AG04450 (cell line): ENCODE measurements at regions not wholly inside any gene's neighbourhood (a gene's known extent, or its start where the extent isn't known, plus 50 kb on each side); places are given as distances from the start of the nearest gene placed in this dataset.

Experiments
- CTCF ChIA-PET: fragments of 300-600, 350-600 bp; formaldehyde crosslinking; extraction: SDS; loops from one replicate; lab custom pipeline; 2022; ENCODE audit warnings: antibody characterized with exemption, inconsistent platforms; lab: Charles Lee
- POLR2A ChIA-PET: fragments of 350-600 bp; formaldehyde crosslinking; extraction: SDS; loops from one replicate; lab custom pipeline; 2021; ENCODE audit warnings: antibody characterized with exemption, inconsistent platforms; lab: Yijun Ruan, JAX
- DNase-seq: peaks from one replicate; pipeline ENCODE4 v3.0.0-alpha.2; 2011; ENCODE audit warnings: low read depth, low spot score
- H3K27ac ChIP-seq: one replicate; pipeline ENCODE4 v1.5.1; 2012; ENCODE audit warnings: low read depth, low read length, control low read depth
- H3K27me3 ChIP-seq: one replicate; pipeline ENCODE4 v1.6.0; 2012; ENCODE audit warnings: low read length; ENCODE audit not compliant: control insufficient read depth, insufficient read depth
- H3K4me3 ChIP-seq: 2 replicates; pipeline ENCODE4 v1.5.1; 2011; ENCODE audit warnings: mild to moderate bottlenecking, low read depth, low read length, control low read depth
- H3K9me3 ChIP-seq: 2 replicates; pipeline ENCODE4 v1.5.1; 2012; ENCODE audit warnings: low read length; ENCODE audit not compliant: control insufficient read depth, insufficient read depth
- CTCF ChIP-seq: IDR thresholded peaks from 2 replicates; pipeline ENCODE4 v1.5.1; 2011; ENCODE audit warnings: low read depth, low read length, control low read depth, inconsistent platforms

GRCh38 chr7:27351786-27352185 is 109.2 kb downstream of the EVX1 start:
- POLR2A ChIA-PET = no interaction called here
- CTCF ChIA-PET = no interaction called here
- H3K9me3 ChIP-seq = no peaks in the 10 kb centered on the region
- H3K27me3 ChIP-seq = peaks cover 19% of the 10 kb centered on the region
- H3K27ac ChIP-seq = no peak overlapping the region
- no peak for TF ChIP-seq CTCF
- H3K4me3 ChIP-seq = no peak overlapping the region
- DNase-seq = no peak

GRCh38 chr7:27359181-27360125 is 116.9 kb downstream of the EVX1 start:
- Histone ChIP-seq H3K27ac (no peak overlapping the region), H3K4me3 (no peak overlapping the region), H3K27me3 (peaks cover 21% of the 10 kb centered on the region), H3K9me3 (no peaks in the 10 kb centered on the region)
- ChIA-PET POLR2A (no interaction called here), CTCF (no interaction called here)
- no peak for TF ChIP-seq CTCF
- no peak for DNase-seq

- no peak for TF ChIP-seq CTCF
- H3K9me3 ChIP-seq = no peaks in the 10 kb centered on the region
- CTCF ChIA-PET = interaction anchor here (1.7 kb wide), 1 partner anchor 152 kb away, joined by 6 read pairs; no protein-coding TSS in a partner anchor
- no peak overlapping the region for H3K4me3 ChIP-seq
- no peak overlapping the region for H3K27ac ChIP-seq
- no peak for DNase-seq
- peaks cover 24% of the 10 kb centered on the region for H3K27me3 ChIP-seq
- POLR2A ChIA-PET = no interaction called here
Observed at GRCh38 chr7:27361522-27361921, 118.9 kb downstream of the EVX1 start.

- POLR2A ChIA-PET = no interaction called here
- no peak overlapping the region for H3K27ac ChIP-seq
- CTCF ChIA-PET = interaction anchor here (1.7 kb wide), 1 partner anchor 152 kb away, joined by 6 read pairs; no protein-coding TSS in a partner anchor
Observed at GRCh38 chr7:27362026-27362425, 119.4 kb downstream of the EVX1 start.

More at GRCh38 chr7:27362026-27362425, 119.4 kb downstream of the EVX1 start:
- no peak for DNase-seq
- TF ChIP-seq CTCF = no peak
- Histone ChIP-seq H3K27me3 (peaks cover 23% of the 10 kb centered on the region), H3K9me3 (no peaks in the 10 kb centered on the region), H3K4me3 (no peak overlapping the region)
